AG10803 (cell line): ENCODE measurements at regions not wholly inside any gene's neighbourhood (a gene's known extent, or its start where the extent isn't known, plus 50 kb on each side); places are given as distances from the start of the nearest gene placed in this dataset.

Experiments used
- DNase-seq: peaks from one replicate; pipeline ENCODE4 v3.0.0; 2010; ENCODE audit warnings: low read depth
- H3K4me3 ChIP-seq: 2 replicates; pipeline ENCODE4 v1.5.1; 2011; ENCODE audit warnings: mild to moderate bottlenecking, low read length, control low read depth
- CTCF ChIP-seq: conservative IDR thresholded peaks from 2 replicates; pipeline ENCODE4 v1.5.1; 2011; ENCODE audit warnings: mild to moderate bottlenecking, low read length, control low read depth, inconsistent platforms

GRCh38 chr11:110827276-110827675 lies 115.0 kb upstream of the ARHGAP20 start:
- no peak for DNase-seq
- no peak for TF ChIP-seq CTCF
- H3K4me3 ChIP-seq = no peak overlapping the region

GRCh38 chr11:110824912-110825620 lies 112.8 kb upstream of the ARHGAP20 start:
- no peak for TF ChIP-seq CTCF
- DNase-seq = no peak

GRCh38 chr11:110818032-110818687 lies 105.9 kb upstream of the ARHGAP20 start:
- DNase-seq = peak; percentile 25
- no peak for TF ChIP-seq CTCF
- H3K4me3 ChIP-seq = no peak overlapping the region

More at GRCh38 chr11:110824912-110825620, 112.8 kb upstream of the ARHGAP20 start:
- H3K4me3 ChIP-seq = no peak overlapping the region

DNA sequence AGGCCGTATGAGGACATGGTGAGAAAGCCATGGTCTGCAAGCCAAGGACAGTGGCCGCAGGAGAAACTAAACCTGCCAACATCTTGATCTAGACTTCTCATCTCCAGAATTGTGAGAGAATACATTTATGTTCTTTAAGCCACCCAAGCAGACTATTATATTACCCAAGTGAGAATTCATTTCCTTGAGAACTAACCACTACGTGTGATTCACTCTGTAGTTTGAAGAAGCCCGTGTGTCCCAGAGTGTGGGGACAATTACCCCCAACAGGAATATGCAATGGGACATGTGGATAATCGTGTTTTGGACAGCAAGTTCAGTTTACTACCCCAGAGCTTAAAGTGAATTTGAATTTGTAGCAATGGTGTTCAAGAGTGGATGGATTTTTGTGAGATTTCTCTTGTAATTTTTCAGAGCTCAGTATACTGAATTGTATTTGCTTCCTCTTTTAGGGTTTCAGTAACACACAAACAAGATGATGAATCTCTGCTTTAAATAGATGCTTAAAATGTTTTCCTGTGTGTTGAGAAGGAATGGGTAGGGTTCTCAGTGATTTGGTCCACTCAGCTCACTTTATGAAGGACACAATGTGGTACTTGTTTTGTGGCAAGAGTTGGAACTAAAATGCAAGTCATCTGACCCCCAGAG lies 100.0 kb upstream of the ARHGAP20 start:
- no peak for DNase-seq
- no peak overlapping the region for H3K4me3 ChIP-seq
- TF ChIP-seq CTCF = no peak

- H3K4me3 ChIP-seq = no peak overlapping the region
- TF ChIP-seq CTCF = no peak
- no peak for DNase-seq
These were observed 97.4 kb upstream of the ARHGAP20 start for GRCh38 chr11:110809417-110810199.

DNA sequence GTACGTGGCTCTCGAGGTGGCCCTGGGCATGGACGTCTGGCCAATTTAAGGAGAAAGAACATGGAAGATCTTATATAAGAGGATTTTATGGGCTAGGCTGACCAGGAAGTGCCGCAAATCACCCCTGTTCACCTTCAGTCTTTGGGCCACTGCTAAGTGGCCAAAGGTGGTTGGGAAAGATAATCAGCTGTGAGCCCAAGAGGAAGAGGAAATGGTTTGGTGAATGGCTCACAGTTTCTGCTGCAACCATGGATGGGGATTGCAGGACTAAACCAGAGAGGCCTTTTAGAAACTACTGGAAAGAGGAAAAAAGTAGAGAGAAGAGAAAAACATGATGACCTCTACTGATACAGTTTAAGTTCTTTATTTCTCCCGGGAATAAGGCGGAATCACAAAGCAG lies 96.0 kb upstream of the ARHGAP20 start:
- TF ChIP-seq CTCF = no peak

More for the DNA sequence above, 96.0 kb upstream of the ARHGAP20 start:
- DNase-seq = no peak
- no peak overlapping the region for H3K4me3 ChIP-seq
